ENCODE measurements at regions not wholly inside any gene's neighbourhood (a gene's known extent, or its start where the extent isn't known, plus 50 kb on each side); places are given as distances from the start of the nearest gene placed in this dataset.

DNA sequence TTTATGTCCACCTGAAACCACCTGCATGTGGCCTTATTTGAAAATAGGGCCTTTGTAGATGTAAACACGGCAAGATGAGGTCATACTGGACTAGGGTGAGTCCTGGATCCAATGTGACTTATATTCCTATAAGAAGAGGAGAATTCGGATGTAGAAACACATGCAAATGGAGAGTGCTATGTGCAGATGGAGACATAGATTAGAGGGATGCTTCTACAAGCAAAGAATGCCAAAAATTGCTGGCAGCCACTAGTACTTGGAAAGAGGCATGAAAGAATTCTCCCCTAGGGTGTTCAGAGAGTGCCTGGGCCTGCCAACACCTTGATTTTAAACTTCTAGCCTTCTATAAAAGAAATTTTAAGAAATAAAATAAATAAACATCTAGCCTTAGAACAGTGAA lies 226.1 kb downstream of the RFC3 start:
- Histone ChIP-seq H4K91ac (ENCODE audit: insufficient read depth, low read depth, low read length) (no peak overlapping the region), H2BK5ac (ENCODE audit: low read depth, low read length, poor library complexity, severe bottlenecking) (no peak overlapping the region), H2BK20ac (ENCODE audit: low read depth, low read length) (no peak overlapping the region), H2BK120ac (ENCODE audit: low read depth, low read length) (no peak overlapping the region), H3K9ac (ENCODE audit: low read depth, low read length) (no peak overlapping the region), H3K4me2 (ENCODE audit: low read depth, low read length) (no peak overlapping the region), H2AK9ac (replicated peaks; ENCODE audit: low read depth, low read length, poor library complexity) (no peak overlapping the region), H3K4ac (ENCODE audit: low read depth, low read length) (no peak overlapping the region), H4K8ac (ENCODE audit: low read depth in 2 of 2, low read length in 2 of 2) (no peak overlapping the region), H3K9me1 (ENCODE audit: insufficient read depth, low read length) (no peaks in the 10 kb centered on the region), H3K4me1 (ENCODE audit: control insufficient read depth, insufficient read depth, low read length) (peaks cover 2% of the 10 kb centered on the region; the same call in 1 of the 2 replicates), H2AFZ (replicated peaks; ENCODE audit: low read length, poor library complexity) (no peak overlapping the region), H3K23ac (ENCODE audit: low read depth, low read length) (no peak overlapping the region), H2AK5ac (ENCODE audit: low read depth, low read length) (no peak overlapping the region), H3K27ac (ENCODE audit: insufficient read depth, low read length) (no peak overlapping the region), H3K56ac (ENCODE audit: extremely low read depth, insufficient read depth, low read length) (no peak overlapping the region), H3K14ac (replicated peaks; ENCODE audit: low read depth, low read length) (no peak overlapping the region), H3K79me1 (ENCODE audit: low read depth in 1 of 2, low read length in 2 of 2) (no peaks in the 10 kb centered on the region), H3K27me3 (ENCODE audit: control insufficient read depth, insufficient read depth, low read length) (no peaks in the 10 kb centered on the region), H3K18ac (ENCODE audit: low read depth, low read length) (no peak overlapping the region), H3K36me3 (ENCODE audit: control insufficient read depth, insufficient read depth, low read length) (no peaks in the 10 kb centered on the region), H3K9me3 (ENCODE audit: control insufficient read depth, insufficient read depth, low read length) (no peaks in the 10 kb centered on the region), H4K20me1 (ENCODE audit: insufficient read depth, low read length) (no peaks in the 10 kb centered on the region), H4K5ac (ENCODE audit: low read depth, low read length) (no peak overlapping the region), H2BK15ac (ENCODE audit: low read depth, low read length) (no peak overlapping the region), H3K4me3 (ENCODE audit: insufficient read depth, low read depth, low read length) (no peak overlapping the region)
- DNase-seq: no peak
- intact Hi-C loops (cut with micrococcal nuclease): no loop called here
- BruUV-seq (replicated peaks): no TSS peak
- ChIA-PET CTCF (no interaction called here), POLR2A (ENCODE audit: unreplicated experiment) (no interaction called here)
- in situ Hi-C loops (cut with MboI; ENCODE audit: low sequenced_read_pairs): no loop called here
- WGBS, 2 experiments (ENCODE audit: extremely low coverage in 2 of 2, insufficient read length in 1 of 2): 100% methylated on average over 1 of the region's 2 CpGs; no CpG with 5 or more reads in 1 of the 2 experiments
- peak; percentile 46 for ATAC-seq (ENCODE audit: low read depth)
- TF ChIP-seq MAFK (IDR thresholded peaks at IDR 0.05; ENCODE audit: low read depth, low read length) (no peak), POLR2A (IDR thresholded peaks at IDR 0.05; ENCODE audit: low read depth, low read length) (no peak), SMC3 (IDR thresholded peaks at IDR 0.05; ENCODE audit: low read depth, low read length) (no peak), BHLHE40 (IDR thresholded peaks at IDR 0.05; ENCODE audit: low read depth, low read length) (no peak), RCOR1 (IDR thresholded peaks at IDR 0.05; ENCODE audit: insufficient replicate concordance, low read length) (no peak)
- dilution Hi-C loops (cut with HindIII; ENCODE audit: low sequenced_read_pairs, unreplicated experiment): no loop called here

All from IMR-90 (cell line).